Stimulated activated CD4-positive, alpha-beta T cell treated with anti-CD3 and anti-CD28 coated beads, Interleukin-12 subunit alpha, Interleukin-12 subunit beta, amount 100 ng/mL, for 24 hours (primary cell): ENCODE measurements at regions not wholly inside any gene's neighbourhood (a gene's known extent, or its start where the extent isn't known, plus 50 kb on each side); places are given as distances from the start of the nearest gene placed in this dataset.

Experiments
- DNase-seq, 2 experiments: peaks; one replicate each; pipeline ENCODE4 v3.0.0-alpha.2; 2020; ENCODE audit warnings: low read depth in 2 of 2

DNA sequence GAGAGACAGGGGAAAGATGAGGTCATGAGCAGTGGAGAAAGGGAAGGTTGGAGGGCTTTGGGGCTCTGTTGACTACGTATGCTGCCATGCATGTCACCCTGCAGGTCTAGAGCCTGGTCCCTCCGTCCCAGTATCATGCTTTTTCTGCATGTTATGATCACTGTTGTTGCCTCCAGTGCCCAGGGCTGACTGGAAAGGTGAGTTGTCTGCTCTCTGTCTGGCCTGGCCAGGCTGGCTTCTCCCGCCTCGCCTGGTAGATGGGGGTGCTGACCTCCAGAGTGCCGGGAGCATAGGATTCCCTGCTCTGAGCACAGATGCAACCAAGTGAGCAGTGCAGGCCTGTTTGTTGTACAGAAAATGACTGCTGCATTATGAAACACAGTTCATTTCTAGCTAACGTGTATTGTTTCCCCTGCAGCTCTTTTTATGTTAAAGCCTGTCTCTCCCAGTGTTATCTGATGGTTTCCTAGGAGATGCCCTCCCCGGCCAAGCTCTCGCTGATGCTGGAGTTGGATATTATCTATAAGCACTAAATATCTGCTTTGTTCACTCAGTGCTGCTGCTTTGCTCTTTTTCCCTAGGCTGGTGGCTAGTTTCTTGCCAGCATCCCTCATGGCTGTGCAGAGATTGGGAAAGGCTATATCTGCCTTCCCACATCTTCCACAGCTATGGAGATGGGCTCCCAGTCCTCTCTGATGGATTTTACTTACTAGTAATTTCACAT is 158.2 kb downstream of the TDRD15 start:
- DNase-seq: no peak

GRCh38 chr2:21282515-21282898 is 158.7 kb downstream of the TDRD15 start:
- no peak for DNase-seq

DNA sequence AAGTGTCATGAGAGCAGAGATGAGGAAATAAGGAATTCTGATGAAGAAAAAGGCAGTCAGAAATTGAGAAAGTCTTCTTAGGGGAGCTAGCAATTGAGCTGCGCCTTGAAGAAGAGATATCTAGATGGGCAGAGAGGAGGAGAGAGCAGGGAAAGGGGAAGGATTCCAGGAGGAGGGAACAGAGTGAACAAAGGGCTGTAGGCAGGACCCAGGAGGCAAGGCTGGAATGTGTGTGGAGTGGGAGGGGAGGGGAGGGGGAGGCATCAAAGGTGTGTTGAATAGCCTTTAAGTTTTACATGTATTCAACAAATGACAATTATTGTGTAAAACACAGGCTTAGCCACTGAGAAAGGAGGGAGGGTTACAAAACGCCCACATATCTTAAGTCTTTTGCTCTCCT is 164.5 kb downstream of the TDRD15 start:
- no peak for DNase-seq

DNA sequence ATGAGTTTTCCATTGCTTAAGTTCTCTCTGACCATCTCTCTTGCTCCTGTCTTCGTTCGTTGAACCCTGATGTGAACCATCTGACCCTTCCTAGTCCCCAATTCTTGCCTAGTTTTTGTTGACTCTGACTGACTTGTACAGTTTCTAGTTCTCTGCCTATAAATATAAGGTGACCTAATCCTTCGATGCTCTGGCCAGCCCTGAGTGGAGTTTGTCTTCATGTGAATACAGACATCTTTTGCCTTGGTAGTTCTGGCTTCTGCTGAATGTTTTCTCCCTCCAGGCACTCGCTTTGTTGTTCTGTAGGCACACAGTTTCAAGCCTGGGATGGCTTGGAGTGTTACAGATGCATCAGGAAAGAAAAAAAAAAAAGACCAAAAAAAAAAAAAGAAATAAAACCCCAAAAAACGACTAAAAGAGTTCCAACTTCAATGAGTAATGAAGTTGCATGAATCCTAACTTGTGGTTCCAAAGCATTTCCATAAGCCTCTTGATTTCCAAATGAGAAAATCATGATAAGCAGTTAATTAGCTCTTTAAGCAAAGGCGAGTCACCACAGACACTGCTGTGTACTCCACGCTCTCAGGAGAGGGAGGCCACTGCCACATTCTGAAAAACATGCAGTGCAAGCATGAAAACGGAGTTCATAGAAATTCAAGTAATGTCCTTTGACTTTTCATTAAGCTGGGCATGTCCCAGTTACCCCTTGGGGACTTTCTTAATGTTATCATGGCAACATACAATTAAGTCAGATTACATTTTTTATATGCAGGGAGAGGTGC is 165.2 kb downstream of the TDRD15 start:
- no peak for DNase-seq

GRCh38 chr2:21289551-21289950 is 165.8 kb downstream of the TDRD15 start:
- no peak for DNase-seq

- DNase-seq: no peak
Measured at GRCh38 chr2:21289989-21290388, 166.2 kb downstream of the TDRD15 start.

DNA sequence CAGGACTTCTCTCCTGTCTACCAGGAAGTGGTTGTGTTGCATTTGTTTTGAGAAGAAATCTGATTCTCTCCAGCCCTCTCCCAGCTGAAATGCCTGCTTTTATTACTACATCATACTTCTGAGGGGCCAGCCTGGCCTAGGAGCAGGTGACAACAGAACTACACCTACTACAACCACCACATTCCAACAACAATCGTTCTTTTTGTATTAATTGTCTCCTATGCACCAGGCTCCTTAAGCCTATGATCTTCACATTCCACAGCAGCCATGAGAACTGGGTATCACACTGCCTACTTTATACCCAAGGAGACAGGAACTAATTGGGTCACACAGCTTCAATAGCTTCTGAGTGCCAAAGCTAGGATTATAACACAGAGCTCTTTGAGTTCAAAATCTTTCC is 167.7 kb downstream of the TDRD15 start:
- DNase-seq: no peak

- no peak for DNase-seq
Measured at GRCh38 chr2:21294446-21294845, 170.7 kb downstream of the TDRD15 start.

DNA sequence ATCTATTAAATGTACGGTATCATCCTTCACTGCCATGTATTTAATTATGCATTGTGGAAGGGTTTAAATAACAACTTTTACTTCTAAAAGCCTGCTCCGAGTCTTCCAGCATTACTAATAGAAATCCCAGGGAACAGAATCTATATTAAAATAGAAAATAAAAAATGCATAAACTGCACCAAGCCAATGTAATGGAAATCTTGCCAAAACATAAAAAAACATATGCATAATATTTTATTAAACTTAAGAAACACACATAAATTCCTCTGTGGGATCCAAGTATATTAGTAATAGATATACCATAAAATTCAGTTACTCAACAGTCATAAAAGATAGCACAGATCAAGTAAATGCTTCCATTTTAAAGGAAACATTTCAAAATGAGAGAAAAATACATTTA is 175.6 kb downstream of the TDRD15 start:
- DNase-seq: no peak

- no peak for DNase-seq
Measured at GRCh38 chr2:21301871-21302455, 178.2 kb downstream of the TDRD15 start.

DNA sequence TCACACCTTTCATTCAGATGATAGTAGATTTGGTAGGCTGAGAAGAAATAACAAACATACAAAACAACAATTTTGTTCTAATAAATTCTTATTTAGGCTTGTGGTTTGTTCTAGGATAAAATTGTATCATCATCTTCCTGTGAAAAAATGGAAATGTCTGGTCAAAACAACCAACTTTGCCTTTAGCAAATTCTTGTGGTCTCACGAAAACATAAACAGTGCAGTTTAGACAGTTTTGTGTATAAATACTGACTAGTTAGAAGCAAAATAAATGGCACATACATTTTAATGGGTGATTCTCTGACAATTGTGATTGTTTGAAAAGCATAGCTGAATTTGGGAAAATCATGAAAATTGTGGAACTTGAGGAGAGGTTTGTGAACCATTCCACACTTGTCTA is 180.1 kb downstream of the TDRD15 start:
- DNase-seq: no peak

GRCh38 chr2:21305581-21305980 is 181.8 kb downstream of the TDRD15 start:
- no peak for DNase-seq

- DNase-seq: no peak
Measured at GRCh38 chr2:21306235-21306634, 182.5 kb downstream of the TDRD15 start.

GRCh38 chr2:21307037-21307436 is 183.3 kb downstream of the TDRD15 start:
- DNase-seq: no peak

DNA sequence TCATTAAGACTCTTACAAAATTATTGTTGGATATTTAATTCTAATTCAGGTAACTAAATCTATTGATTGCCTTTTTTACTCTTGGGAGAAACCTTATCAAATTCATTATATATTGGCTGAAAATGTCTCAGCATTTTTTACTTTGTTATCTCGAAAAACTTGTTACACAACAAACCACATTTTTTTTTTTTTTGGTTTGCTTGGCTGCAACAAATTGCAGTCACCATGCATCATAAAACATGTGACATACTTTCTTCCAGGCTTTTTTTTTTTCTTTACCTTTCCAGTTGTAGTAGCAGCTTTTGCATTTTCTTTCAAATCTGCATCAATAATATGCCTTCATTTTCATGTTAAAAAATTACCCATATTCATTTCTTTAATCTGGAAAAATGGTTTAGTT is 186.7 kb downstream of the TDRD15 start:
- DNase-seq: no peak

- DNase-seq: no peak
Measured at GRCh38 chr2:21314322-21314835, 190.6 kb downstream of the TDRD15 start.

DNA sequence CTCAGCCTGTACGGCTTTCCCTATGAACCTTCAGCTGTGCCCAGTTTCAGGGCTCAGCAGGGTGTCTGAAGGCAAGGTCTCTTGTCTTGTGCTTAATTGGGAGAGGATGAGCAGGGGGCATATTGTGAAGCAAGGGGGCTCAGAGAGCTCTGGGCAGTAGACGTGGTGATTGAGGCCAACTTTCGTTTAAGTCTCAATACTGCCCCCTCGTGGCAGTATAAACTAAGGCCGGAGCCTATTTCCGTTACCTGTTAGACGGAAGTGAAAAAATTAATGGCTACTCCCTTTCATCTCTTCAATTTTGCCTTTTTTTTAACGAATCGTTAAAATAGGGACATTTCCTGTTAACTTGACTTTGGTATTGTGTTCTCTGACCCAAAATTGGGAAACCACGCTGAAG is 193.4 kb downstream of the TDRD15 start:
- peak in 1 of 2 experiments; percentile 7 for DNase-seq

- DNase-seq: no peak
Measured at GRCh38 chr2:21318263-21318662, 194.5 kb downstream of the TDRD15 start.

GRCh38 chr2:21326152-21326551 is 202.4 kb downstream of the TDRD15 start:
- DNase-seq: no peak

- no peak for DNase-seq
Measured at GRCh38 chr2:21328177-21328576, 204.4 kb downstream of the TDRD15 start.

DNA sequence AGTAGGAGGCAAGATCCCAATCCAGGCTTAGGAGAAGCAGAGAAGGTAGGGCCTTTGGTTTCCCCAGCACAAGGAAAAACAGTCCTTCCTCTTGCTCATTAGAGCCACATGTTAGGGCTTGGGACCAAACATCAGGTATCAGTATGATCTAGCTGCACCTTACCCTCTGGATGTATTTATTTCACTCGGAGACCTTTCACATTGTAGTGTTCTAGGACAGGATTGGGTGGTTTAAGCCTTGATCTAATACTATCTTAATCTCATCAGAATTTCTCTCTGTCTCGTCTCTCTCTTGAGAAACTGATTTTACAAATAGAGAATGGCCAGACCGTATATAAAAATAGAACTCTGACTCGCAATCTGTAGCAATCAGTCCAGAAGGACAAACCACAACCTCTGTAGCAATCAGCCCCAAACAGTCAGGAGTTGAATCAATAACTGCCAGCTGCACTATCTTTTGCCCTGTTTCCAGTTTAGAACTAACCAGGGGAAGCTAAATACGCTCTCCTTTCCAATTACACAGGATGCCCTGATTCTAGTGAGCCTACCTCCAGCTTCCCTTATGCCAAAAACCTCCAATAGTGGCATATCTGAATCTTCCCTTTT is 207.1 kb downstream of the TDRD15 start:
- no peak for DNase-seq

DNA sequence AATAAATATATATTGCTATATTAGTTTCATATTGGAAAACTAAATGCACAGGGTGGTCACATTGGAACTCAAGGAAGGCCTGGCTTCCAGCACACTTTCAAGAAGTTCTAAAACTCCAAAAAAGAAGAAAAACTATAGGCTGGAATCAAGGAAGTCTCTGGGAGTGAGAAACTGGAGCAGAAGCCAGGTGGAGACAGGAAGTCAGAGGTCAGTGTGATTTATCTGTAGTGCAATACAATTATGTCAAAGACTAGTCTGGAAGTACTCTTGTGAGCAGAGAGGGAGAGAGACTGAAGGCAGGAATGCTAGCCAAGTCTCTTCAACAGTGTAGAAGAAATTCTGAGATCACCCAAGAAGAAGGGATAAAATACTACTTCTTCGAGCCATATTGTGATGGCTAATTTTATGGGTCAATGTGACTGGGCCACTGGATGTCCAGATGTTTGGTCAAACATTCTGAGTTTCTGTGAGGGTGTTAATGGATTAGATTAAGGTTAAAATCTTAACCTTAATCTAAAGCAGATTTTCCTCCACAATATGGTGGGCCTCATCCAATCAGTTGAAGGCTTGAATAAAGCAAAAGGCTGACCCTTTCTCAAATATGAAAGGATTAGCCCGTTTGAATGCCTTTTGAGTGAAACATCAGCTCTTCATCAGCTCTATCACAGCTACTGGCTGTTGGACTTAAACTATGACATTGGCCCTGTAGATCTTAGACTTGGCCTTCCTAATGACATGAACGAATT is 208.0 kb downstream of the TDRD15 start:
- DNase-seq: no peak
